ENCODE measurements at regions not wholly inside any gene's neighbourhood (a gene's known extent, or its start where the extent isn't known, plus 50 kb on each side); places are given as distances from the start of the nearest gene placed in this dataset.

DNA sequence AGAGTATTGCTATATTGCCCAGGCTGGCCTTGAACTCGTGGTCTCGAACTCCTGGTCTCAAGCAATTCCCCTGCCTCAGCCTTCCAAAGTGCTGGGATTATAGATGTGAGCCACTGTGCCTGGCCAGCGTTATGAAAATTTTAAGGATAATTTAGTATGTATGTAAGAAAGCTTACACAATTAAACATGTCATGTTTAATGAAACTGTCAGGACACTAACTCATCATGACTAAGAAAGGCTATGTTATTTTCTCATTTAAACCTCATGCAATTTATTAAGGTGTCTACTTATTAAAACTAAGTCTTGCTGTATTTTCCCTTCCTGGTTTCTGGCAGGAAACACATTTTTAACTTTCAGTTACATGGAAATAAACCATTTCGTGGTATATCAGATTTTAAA, 106.8 kb upstream of the ATP10A start:
- DNase-seq (ENCODE audit: low read depth in 2 of 2): no peak

DNA sequence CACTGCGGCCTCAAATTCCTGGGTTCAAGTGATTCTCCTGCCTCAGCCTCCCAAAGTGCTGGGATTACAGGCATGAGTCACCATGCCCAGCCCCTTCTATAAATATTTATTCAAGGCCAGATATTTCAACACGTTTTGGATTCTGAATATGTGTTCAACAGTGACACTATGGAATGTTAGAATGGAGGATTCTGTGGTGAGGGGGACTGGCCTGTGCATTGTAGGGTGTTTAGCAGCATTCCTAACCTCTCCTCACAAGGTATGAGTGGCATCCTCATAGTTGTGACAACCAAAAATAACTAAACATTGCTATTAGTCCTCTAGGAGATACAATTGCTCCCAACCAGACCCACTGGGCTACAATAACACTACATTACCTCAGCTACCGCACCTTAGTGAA, 104.0 kb upstream of the ATP10A start:
- no peak for DNase-seq (ENCODE audit: low read depth in 2 of 2)

DNA sequence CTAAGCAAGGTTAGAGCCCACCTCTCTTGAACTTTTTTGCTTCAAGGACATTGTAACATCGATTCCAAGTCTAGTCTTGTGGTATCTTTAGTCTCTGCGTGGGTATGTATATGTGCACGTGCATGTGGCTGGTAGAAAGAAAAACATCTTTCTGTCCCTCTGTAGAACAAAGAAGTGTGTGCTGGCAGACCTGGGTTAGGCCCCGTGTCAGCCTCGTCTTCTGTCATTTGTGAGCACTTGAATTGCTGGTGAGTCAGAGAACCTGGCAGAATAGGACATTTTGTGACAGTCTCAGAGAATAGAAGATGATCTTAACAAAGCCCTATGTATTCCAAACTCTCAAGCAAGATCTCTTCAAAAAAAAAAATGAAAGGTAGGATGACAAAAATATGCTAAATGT, 102.2 kb upstream of the ATP10A start:
- no peak for DNase-seq (ENCODE audit: low read depth in 2 of 2)

DNA sequence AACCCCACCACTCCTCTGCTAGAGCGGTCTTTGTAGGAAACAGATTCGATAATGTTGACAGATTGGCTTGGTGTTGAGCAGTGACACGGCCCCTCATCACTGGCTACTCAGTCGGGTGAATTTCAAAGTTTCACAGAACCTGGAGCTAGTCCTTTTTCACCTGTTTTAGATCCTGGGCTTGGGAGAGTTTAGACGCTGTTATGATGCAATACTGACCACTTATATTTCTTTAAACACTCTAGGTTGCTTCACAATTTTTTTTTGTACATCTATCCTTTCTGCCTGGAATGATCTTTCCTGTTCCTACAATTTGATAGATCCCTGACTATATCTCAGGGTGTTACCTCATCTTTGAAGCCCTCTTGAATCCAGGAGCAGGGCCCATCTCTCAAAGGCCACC, 97.1 kb upstream of the ATP10A start:
- no peak for DNase-seq (ENCODE audit: low read depth in 2 of 2)

DNA sequence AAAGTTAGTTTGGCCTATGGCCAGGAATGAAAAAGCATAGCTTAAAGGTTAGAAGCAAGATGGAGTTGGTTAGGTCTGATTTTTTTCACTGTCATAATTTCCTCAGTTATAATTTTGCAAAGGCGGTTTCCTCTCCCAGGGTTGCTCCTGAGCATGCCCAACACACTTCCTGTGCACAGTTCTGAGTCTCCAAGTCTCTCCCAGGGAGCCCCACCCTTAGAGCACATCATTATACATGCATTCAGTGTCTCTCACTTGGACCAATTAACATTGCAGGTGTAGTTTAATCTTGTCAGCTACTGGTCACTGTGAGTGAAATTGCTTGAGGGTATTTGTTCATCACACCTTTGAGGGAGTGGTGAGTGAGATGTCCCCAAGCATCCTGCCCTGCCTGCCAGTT, 96.0 kb upstream of the ATP10A start:
- no peak for DNase-seq (ENCODE audit: low read depth in 2 of 2)

DNA sequence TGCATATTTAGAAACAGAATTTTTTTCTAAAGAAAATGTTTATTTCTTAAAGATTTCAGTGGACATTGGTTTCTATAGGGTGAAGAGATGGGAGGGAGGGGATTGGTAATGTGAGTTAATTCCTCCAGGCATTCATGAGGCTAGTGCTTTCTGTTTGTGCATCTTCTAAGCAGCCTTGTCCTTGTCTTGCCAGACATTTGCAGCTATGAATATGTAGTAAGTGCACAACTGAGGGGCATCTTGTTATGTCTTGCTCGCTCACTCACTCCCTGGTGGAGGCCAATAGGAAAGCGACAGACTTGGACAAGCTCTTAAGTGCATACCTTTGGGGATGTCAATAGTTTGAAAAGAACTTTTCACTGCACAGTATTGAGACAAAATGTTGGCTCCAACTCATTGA, 92.5 kb upstream of the ATP10A start:
- no peak for DNase-seq (ENCODE audit: low read depth in 2 of 2)

DNA sequence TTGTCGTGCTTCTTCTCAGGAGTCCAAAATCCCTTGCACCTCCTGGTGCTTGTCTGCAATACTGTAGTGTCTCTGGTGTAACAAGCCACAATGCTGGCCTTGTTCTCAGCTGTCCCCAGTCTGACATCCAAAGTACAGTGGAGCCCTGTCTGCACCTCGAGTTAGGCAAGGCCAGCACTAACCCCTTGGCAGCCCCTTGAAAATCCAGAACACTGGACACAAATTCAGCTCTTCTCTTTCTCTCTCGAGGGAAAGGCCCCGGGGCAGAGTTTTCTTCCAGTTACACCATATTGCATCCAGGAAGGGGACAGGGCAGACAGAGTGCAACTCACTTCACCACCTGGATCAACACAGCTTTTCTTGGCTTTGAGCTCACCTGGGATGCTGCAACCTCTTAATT, 91.3 kb upstream of the ATP10A start:
- DNase-seq (ENCODE audit: low read depth in 2 of 2): no peak

DNA sequence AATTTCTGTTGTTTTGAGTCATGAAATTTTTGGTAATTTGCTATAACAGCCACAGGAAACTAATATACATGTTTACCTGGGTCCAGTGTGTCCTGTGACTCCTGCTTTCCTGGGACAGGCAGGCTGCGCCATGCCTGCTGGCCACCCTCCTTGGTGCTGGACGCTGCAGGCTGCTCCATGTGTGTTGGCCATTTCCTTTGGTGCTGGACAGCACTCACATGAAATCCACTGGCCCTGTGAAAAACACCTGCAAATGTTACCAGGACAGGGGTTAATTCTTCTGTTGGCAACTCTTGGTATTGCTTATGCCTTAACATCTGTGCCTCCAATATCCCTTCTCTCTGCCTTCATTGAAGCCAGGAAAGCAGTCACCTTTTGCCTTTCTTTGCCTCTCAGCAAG, 86.9 kb upstream of the ATP10A start:
- DNase-seq (ENCODE audit: low read depth in 2 of 2): no peak

DNA sequence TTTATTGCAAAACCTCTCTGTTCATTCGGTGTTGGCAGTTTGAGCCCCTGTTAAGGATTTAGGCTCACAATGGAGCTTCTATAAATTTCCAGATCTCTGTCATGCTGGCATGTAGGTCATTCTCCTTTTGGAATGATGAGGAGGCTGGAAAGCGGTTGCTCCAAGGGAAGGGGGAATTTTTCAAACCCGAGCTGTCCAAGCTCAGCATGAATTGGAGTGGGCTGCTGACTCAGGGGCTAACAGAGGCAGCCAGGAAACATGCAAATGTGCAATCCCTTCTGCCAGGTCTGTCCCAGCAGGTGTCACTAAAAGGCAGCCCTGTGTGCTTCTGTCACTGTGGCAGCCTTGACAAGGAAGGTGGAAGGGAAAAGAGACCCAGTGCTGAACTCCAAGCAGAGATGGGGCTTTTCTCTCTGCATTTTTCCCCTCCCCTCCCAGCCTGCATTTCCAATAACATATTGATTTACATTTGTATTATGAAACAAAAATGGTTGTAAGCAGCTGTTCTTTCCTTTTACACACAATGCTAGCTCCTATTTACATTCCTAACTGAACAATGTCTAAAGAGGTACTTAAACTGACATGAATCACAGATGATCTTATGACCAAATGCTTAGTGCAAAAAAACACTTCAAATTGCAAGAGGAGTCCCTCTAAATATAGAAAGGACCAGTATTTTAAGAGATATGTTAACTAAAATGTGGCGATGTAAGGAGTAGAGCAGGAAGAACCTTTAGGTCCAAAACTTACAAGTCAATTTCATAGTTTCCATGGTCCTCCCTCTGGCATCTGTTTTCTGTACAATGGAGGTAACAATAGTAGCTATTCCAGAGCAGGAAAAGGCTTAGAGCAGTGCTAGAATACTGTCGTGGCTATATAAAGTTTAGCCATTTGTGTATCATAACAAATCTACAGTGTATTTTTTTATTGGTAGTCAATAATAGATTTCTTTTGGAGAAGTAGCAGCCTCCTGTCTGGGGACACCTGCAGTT, 84.5 kb upstream of the ATP10A start:
- peak in 1 of 2 experiments; percentile 33 for DNase-seq (ENCODE audit: low read depth in 2 of 2)

DNA sequence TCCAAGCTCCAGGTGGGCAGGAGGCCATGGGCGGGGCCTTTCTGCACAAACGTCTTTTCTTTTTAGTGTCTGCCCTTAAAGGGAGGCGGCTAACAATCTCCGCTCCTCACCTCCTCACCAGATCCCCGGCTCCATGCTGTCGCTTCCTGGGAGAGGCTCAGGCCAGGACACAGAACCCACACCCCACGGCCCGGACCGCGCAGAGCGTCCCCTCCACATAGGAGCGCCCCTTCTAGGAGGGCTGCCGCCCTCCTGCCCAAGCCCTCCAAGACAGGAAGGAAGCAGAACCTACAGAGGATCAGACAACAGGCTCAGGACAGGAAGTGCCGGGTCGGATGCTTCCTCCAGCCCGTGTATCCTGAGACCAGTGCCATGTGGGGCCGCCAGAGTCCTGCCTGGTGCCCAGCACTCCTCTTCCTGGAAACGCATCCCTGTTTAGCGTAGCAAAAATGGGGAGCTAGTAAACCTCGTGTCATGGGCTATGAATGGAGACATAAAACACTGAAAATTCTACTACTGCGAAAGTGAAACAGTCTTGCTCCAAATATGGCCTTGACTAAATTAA, 83.2 kb upstream of the ATP10A start:
- no peak for DNase-seq (ENCODE audit: low read depth in 2 of 2)

DNA sequence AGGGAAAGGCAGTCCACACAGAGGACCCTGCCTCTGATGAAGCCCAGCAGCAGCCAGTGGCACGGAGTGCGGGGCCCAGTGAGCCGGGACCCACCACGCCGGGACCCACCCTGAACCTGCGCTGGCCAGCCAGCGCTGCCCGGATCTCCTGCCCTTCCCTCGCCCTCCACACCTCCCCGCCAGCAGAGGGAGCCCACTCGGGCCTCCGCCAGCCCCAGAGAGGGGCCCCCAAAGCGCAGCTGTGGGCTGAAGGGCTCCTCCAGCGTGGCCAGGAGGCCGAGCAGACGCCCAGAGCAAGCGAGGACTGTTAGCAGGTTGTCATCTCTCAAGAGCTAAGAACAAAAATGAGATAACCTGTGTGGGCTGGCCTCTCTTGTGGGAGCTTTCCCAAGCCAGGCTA, 81.3 kb upstream of the ATP10A start:
- no peak for DNase-seq (ENCODE audit: low read depth in 2 of 2)

DNA sequence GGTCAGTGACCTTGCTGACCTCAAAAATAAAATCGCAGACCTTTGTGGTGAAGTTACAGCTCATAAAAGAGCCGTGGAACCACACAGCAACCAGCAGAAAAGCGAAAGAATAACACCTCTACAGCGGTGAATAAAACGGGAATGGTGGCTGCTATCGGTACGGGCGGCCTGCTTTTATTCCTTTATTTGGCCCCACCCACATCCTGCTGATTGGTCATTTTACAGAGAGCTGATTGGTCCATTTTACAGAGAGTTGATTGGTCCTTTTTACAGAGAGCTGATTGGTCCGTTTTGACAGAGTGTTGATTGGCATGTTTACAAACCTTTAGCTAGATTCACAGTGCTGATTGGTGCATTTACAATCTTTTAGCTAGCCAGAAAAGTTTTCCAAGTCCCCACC, 80.7 kb upstream of the ATP10A start:
- DNase-seq (ENCODE audit: low read depth in 2 of 2): no peak

DNA sequence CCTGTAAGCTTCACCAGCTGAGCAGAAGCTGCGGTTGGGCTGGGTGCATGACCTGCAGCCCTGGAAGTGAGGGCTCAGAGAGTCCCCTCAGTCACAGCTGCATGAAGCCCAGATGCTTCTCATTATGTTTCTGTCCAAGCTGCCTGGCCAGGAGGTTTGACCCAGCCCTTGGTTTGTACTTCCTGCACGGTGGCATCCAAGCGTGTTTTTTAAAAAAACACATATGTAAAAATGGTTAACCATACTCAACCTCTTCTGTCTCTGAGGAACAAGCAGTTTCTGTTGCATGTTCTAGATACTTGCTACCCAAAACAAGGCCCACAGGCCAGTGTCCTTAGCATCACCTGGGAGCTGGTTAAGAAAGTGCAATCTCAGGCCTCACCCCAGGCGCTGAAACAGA, 76.0 kb upstream of the ATP10A start:
- DNase-seq (ENCODE audit: low read depth in 2 of 2): no peak

DNA sequence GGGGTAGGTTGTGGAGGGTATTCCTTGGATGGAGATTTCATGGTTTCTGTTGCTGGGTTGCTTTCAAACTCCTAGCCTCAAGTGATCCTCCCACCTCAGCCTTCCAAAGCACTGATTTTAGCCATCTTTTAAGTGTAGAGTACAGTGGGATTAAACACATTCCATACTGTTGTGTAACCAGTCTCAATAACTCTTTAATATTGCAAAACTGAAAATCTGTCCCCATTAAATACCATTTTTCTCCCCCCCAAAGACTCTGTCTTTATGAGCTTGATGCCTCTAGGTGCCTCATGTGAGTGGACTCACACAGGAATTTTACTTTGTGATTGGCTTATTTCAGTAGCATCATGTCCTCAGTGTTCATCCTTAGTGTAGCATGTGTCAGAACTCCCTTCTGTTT, 74.7 kb upstream of the ATP10A start:
- no peak for DNase-seq (ENCODE audit: low read depth in 2 of 2)

DNA sequence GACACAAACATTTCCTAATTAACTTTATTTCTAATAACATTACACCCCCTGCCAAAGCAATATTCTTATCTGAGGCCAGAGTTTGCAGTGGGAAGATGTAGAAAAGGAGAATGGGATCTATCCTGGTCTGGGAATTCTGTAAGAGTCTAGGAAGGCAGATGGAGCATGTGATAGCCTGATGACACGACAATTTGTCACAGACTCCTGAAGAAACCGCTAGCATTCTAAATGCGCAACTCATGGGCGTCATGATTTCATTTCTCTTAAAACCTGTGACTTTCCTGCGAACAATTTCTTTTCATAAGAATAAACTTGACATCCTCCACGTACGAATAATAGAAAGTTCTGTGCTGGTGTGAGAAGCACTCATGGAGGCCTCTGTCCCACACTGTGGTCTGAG, 72.9 kb upstream of the ATP10A start:
- no peak for DNase-seq (ENCODE audit: low read depth in 2 of 2)

DNA sequence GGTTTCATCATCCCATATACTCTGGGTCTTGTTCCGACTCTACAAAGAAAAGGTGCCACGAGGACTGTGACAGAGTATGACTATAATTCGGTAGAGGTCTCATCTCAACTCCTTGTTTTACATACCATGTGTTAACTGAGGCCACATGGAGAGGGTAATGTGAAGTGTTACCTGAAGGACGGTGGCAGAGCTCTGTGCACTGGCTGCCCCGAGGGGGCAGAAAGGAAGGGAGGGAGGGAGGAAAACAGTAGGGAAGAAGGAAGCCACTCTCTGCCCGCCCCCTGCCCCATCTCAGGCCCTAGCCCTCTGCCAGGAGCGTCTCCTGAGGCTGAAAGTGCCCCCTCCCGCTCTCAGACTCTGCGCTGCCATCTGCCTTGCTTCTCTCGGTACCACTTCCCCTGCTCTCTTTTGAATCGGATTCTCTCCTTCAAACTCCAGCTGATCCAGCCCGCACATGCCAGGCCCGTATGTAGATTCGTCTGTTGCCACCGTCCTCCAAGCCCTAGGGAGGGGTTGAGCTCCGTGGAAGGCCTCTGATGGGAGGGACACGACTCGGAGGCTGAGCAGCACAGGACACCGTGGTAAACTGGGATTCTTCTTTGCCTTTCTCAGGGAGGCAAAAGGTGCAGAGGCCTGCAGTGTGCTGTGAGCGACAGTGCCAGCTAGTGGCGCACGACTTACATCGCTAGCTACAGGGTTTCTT, 70.5 kb upstream of the ATP10A start:
- DNase-seq (ENCODE audit: low read depth in 2 of 2): peak; percentile 66 to 73

DNA sequence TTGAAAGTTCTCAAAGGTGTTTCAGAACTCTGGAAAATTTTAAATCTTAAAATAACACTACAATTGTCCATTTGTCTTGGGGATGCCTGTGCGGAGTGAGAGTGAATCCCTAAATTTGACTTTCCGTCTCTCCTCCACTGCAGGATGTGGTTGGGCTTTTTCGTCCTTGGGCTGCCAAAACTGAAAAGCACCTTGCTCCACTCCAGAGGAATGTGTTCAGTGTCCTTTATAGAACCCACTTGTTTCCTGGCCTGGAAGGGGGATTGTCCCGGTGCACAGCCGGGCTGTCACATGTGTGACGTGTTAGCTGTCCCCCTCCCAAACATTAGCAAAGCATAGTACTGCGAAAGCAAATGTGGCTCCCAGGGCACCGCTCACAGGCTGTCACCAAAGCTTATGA, 69.6 kb upstream of the ATP10A start:
- no peak for DNase-seq (ENCODE audit: low read depth in 2 of 2)

DNA sequence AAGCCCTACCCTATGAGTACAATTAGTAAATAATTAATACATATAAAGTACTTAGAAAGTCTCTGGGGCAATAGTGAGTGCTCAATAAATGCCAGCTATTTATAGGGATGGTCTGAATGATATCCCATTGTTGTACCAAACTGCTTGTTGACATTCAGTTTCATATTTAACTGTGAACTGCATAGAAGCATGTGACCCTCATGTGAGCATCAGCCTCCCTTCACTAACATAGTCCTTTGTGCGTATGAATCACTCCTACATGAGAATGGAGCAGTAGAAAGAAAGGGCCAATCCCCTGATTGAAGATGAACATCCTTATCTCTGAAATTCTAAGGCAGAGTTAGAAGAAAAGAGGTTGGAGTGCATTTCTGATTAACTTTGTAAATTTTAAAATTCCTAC, 68.7 kb upstream of the ATP10A start:
- no peak for DNase-seq (ENCODE audit: low read depth in 2 of 2)

DNA sequence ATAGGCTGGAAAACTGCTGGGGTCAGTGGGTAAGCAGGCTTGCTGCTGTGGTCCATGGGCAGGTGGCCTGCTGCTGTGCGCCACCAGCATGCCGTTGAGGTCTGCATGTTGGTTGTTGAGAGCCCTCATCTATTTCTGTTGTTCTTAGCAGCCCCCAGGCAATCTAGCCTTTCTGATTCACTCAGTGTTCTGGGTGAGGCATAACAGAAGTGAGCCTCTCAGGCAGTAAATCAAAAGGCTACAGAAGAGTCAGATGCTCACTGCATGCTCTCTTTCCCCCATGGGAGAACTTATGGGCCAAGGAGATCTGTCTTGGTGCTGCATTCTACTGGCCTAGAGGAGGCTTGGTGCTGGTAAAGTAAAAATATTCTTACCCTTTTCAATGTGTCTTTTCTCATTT, 67.8 kb upstream of the ATP10A start:
- no peak for DNase-seq (ENCODE audit: low read depth in 2 of 2)
